GM10266 (cell line): ENCODE measurements at regions not wholly inside any gene's neighbourhood (a gene's known extent, or its start where the extent isn't known, plus 50 kb on each side); places are given as distances from the start of the nearest gene placed in this dataset.

Source experiments
- DNase-seq: peaks from one replicate; pipeline ENCODE4 v3.0.0; 2012; ENCODE audit errors: extremely low spot score
- TF ChIP-seq, protein P1 (sequence below): IDR thresholded peaks from 2 replicates; pipeline ENCODE4 v1.5.1; 2012; ENCODE audit warnings: mild to moderate bottlenecking, low read depth; ENCODE audit not compliant: control insufficient read depth, insufficient read depth; ENCODE audit errors: missing control alignments

DNA sequence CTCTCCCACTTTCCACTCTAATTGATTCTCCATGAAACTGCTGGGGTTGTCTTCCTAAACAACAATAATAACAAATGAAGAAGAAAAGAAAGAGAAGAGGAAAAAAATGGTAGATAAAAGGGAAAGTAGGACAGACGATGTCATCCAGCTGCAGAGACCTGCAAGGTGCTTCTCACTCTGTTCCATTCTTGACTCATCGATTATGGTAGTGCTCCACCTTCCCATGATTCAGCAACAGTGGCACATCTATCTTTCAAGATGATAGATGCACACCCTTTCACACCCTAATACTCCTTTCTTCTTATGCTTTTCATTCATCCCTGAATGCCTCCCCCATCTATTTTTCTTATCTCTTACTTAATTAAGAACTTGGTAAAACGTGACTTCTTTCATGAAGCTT lies 610.2 kb downstream of the NR4A2 start:
- TF ChIP-seq, protein P1, sequence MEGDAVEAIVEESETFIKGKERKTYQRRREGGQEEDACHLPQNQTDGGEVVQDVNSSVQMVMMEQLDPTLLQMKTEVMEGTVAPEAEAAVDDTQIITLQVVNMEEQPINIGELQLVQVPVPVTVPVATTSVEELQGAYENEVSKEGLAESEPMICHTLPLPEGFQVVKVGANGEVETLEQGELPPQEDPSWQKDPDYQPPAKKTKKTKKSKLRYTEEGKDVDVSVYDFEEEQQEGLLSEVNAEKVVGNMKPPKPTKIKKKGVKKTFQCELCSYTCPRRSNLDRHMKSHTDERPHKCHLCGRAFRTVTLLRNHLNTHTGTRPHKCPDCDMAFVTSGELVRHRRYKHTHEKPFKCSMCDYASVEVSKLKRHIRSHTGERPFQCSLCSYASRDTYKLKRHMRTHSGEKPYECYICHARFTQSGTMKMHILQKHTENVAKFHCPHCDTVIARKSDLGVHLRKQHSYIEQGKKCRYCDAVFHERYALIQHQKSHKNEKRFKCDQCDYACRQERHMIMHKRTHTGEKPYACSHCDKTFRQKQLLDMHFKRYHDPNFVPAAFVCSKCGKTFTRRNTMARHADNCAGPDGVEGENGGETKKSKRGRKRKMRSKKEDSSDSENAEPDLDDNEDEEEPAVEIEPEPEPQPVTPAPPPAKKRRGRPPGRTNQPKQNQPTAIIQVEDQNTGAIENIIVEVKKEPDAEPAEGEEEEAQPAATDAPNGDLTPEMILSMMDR = no peak
- no peak for DNase-seq

DNA sequence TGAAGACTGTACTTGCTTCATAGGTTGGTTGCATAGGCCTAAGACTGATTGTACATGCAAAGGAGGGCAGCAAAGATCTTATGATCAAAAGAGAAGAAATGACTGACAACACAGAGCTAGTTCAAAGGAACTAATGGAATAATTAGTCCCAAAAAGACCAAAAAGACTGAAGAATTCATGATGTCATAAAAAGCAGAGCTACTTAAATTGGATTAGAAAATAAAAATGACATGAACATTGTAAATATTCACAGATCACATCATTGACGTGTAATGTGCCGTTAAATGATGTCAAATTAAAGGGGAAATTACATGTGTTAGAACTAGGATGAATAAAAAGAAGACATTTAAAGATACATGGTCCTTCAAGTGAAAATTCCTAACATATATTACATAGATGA lies 616.8 kb downstream of the NR4A2 start:
- DNase-seq = no peak
- TF ChIP-seq, protein P1 = no peak

DNA sequence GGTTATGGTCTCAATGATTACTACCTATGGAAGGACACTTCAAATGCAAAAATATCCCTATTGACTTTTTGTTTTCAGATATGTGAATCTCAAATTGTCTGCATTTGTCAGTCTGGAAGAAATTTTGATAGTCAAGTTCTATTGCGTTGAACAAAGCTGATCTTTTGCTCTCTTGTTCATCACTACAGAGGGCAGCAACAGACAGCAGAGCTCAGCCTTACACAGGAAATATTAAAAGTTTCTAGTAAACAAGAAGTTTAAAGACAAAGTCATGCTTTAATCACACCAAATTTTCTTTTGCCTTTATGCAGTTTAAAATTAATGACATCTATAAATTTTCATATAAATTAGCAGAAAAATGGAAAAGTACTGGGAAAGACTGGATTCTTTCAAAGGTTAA lies 617.5 kb downstream of the NR4A2 start:
- TF ChIP-seq, protein P1 = no peak
- no peak for DNase-seq

GRCh38 chr2:155708071-155708470 lies 624.5 kb downstream of the NR4A2 start:
- no peak for DNase-seq
- TF ChIP-seq, protein P1 = no peak

DNA sequence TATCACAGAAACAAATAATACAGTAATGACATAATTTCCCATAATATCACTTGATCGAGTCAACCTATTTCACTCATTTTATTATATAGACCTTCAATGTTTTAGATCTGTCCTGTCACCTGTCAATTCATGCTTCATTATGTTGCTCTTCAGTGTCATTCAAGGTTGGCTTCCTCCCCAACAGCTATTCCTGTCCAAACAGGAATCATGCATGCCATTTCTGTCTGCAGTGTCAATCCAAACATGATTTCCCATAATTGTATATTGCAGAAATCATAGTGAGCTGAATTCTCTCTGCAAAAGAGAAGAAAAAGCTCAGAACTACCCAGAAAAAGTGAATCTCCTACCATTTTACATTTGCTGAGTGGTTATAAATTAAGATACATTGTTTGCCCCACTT lies 628.6 kb downstream of the NR4A2 start:
- TF ChIP-seq, protein P1 = no peak
- no peak for DNase-seq

DNA sequence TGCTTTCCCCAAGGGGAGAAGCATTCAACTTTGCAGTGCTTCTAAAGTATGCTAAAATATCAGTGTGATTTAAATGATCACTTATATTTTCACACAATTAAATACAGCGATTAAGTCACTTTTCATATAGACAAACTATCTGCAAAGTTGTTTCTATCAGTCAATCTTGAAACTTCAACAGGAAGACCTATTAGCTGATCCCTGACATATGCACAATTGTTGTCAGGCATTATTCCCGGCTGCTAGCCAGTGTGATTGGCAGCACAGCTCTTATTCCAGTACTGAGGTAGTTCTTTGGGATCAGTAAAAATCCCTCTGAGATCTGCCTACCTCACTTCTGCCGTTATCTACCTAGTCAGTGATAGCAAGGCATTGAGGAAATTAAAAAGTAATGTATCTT lies 629.5 kb downstream of the NR4A2 start:
- DNase-seq = no peak
- TF ChIP-seq, protein P1 = no peak

DNA sequence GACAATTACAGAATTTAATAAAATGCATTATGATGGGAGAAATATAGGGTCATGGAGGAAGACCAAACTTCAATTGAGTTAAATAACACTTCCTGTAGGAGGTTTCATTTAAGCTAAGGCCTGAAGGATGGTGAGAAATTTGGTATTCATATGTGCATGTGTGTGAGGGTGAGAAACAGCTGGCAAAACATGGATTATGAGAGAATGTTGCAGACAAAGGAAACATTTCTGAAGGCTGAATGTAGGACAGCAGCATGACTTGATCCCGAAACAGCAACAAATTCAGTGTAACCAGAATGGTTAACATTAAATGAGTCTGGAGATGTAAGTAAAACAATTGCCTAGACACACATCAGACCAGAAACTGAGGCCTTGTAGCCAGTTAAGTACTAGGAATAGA lies 630.8 kb downstream of the NR4A2 start:
- no peak for DNase-seq
- TF ChIP-seq, protein P1 = no peak

- TF ChIP-seq, protein P1 = no peak
- DNase-seq = no peak
These were observed 636.0 kb downstream of the NR4A2 start for GRCh38 chr2:155696571-155696970.
